ENCODE measurements at regions not wholly inside any gene's neighbourhood (a gene's known extent, or its start where the extent isn't known, plus 50 kb on each side); places are given as distances from the start of the nearest gene placed in this dataset.

DNA sequence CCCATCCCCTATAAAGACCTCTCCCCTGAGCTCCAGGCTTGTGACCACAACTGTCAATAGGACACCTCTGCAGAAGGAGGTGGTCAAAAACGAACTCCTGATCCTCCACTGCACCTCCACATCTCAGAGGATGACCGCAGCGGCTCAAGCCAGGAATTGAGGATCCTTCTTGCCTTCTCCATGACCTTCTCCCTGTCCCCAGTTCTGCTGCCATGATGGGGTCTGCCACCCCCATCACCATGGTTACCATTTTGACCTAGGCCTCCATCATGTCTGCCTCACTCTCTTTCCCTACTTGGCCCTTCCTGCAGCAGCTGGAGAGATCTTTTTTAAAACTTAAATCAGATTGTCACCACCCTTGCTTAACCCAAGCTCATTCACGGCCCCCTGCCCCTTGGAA lies 81.3 kb upstream of the LINGO1 start:
- TF ChIP-seq, protein P1, sequence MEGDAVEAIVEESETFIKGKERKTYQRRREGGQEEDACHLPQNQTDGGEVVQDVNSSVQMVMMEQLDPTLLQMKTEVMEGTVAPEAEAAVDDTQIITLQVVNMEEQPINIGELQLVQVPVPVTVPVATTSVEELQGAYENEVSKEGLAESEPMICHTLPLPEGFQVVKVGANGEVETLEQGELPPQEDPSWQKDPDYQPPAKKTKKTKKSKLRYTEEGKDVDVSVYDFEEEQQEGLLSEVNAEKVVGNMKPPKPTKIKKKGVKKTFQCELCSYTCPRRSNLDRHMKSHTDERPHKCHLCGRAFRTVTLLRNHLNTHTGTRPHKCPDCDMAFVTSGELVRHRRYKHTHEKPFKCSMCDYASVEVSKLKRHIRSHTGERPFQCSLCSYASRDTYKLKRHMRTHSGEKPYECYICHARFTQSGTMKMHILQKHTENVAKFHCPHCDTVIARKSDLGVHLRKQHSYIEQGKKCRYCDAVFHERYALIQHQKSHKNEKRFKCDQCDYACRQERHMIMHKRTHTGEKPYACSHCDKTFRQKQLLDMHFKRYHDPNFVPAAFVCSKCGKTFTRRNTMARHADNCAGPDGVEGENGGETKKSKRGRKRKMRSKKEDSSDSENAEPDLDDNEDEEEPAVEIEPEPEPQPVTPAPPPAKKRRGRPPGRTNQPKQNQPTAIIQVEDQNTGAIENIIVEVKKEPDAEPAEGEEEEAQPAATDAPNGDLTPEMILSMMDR (conservative IDR thresholded peaks at IDR 0.05 in 1 of 2, IDR thresholded peaks at IDR 0.05 in 1 of 2; ENCODE audit: extremely low read depth in 1 of 2, insufficient read depth in 1 of 2, low read depth in 1 of 2, low read length in 2 of 2), result no peak
- no peak for TF ChIP-seq EZH2 (IDR thresholded peaks at IDR 0.05; ENCODE audit: borderline replicate concordance, low read length)
